PFSK-1 (cell line): ENCODE measurements at regions not wholly inside any gene's neighbourhood (a gene's known extent, or its start where the extent isn't known, plus 50 kb on each side); places are given as distances from the start of the nearest gene placed in this dataset.

Source experiments
- FOXP2 ChIP-seq: optimal IDR thresholded peaks from 2 replicates; pipeline ENCODE3; 2011; ENCODE audit warnings: borderline replicate concordance, control low read depth, inconsistent platforms; ENCODE audit not compliant: insufficient read depth; ENCODE audit errors: extremely low read length, extremely low read depth
- POLR2AphosphoS5 ChIP-seq: IDR thresholded peaks from 2 replicates; pipeline ENCODE4 v1.6.1; 2012; ENCODE audit warnings: low read depth, mild to moderate bottlenecking, control low read depth, low read length, moderate library complexity
- REST ChIP-seq, 2 experiments: IDR thresholded peaks; 2 replicates each; pipeline versions ENCODE4 v1.6.1 to v1.8.0; 2011 to 2012; ENCODE audit warnings: low read depth in 2 of 2, low read length in 2 of 2, control low read depth in 1 of 2, inconsistent platforms in 1 of 2, mild to moderate bottlenecking in 1 of 2, moderate library complexity in 1 of 2; ENCODE audit not compliant: insufficient read depth in 1 of 2
- SIN3A ChIP-seq: IDR thresholded peaks from 2 replicates; pipeline ENCODE4 v1.6.1; 2012; ENCODE audit warnings: mild to moderate bottlenecking, low read length, moderate library complexity, borderline replicate concordance; ENCODE audit not compliant: insufficient read depth
- TAF1 ChIP-seq: IDR thresholded peaks from 2 replicates; pipeline ENCODE4 v1.6.1; 2012; ENCODE audit warnings: low read length, control low read depth, borderline replicate concordance; ENCODE audit not compliant: insufficient read depth

DNA sequence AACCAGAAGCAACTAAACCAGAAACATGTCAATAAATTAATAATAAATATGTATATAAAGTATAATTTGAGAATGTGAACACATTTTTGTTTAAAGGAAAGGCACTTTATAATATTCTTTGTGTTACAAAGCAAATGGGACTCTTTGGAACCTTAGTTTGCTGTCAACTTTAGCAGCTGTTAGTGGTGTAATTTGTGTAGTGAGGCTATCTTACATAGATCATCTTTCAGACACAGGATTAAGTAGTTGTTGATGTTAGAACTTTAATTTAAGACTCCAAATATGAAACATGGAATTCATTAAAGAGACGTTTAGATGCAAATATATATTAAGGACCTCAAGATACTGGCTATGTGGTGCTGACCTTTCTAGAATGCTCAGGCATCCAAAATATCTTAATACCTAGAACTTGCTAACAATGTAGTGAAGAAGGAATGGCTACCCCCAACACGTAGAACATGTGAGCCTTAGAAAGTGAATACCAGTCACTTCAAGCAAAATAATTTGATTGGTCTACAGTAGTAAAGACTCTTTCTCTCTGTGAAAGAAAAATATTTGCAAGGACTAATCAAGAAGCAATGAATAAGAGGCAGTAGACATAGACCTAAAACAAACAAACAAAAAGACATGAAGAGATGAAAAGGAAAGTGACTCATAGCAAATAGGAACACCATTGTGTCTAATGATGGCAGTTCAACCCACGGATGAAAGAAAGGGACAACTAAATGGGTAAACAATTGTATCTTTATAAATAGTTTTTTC lies 811.4 kb downstream of the USP25 start:
- TF ChIP-seq POLR2AphosphoS5 (no peak), REST (IDR thresholded peaks at IDR 0.05; ENCODE audit: insufficient read depth in 1 of 2, low read depth in 2 of 2, low read length in 2 of 2) (no peak), TAF1 (no peak), SIN3A (no peak), FOXP2 (no peak)
